GM18858 (cell line): ENCODE measurements at regions not wholly inside any gene's neighbourhood (a gene's known extent, or its start where the extent isn't known, plus 50 kb on each side); places are given as distances from the start of the nearest gene placed in this dataset.

ENCODE experiments used
- ATAC-seq: cut with Tn5 transposase; IDR thresholded peaks from one replicate; pipeline ENCODE4 v1.9.1; 2021; ENCODE audit not compliant: unreplicated experiment

DNA sequence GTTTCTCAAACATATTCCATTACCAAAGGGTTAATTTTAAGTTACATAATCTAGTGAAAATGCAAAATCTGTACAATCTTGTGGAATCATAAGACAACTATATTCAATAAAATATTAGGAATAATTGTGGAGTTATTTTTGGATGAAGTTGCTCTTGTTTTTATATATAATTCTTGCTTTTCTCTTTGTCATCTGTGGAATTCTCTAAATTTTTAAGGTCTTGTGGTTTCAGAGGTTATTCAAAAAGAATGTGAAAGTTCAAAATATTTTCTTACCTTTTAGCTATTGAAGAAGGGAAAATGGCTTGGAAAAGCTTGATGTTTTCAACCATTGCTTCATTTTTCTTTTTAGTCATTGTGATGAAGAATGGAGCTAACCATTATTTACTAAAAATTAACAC lies 552.1 kb downstream of the TFEC start:
- ATAC-seq: no peak

DNA sequence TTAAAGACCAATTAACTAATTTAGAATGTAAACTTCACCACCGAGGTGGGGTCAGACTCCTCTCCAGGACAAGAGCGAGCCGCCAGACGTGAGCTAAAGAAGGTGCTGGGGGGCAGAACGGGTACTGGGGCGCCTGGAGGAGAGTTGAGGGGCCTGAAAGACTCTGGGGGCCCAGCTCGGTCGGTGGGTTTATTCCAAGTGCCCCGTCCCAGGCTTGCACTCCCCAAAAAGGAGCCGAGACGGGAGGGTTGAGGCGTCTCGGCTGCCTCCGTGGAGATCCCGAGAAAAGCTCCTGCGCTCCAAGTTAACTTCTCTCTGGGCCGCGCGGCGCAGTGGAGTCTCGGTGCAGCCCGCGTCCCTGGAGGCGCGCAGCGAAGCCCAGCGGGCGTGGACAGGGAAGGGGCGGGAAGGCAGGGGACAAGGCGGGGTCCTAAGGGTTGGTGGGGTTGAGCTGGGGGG lies 553.3 kb downstream of the TFEC start:
- ATAC-seq: no peak

GRCh38 chr7:115476671-115477181 lies 553.8 kb downstream of the TFEC start:
- ATAC-seq: no peak

DNA sequence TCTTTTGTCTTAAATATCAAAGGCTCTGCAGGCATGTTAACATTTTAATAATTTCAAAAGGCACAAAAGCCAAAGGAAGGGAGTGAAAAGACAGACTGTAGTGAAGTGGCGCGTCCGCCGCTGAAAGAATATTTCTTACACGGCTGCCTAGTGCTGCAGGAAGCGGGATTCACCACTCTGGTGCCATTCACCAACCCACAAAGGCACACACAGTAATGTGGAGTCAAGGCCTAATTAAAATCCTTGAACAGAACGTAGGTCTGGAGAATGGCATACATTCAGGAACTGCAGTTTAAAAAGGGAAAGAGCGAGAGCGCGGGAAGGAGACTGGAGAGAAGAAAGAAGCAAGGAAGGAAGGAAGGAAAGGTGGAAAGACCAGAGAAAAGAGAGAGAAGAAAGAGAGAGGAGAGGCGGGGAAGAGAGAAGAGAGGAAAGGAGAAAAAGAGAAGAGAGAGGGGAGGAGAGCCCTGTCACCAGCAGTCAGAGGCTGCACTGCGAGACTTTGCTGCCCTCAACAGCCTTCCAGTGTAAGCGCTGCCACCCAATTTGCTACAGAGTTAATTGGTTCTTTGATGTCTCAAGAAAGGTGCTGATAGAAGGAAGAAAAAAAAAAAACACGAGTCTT lies 554.0 kb downstream of the MDFIC start:
- ATAC-seq: no peak

DNA sequence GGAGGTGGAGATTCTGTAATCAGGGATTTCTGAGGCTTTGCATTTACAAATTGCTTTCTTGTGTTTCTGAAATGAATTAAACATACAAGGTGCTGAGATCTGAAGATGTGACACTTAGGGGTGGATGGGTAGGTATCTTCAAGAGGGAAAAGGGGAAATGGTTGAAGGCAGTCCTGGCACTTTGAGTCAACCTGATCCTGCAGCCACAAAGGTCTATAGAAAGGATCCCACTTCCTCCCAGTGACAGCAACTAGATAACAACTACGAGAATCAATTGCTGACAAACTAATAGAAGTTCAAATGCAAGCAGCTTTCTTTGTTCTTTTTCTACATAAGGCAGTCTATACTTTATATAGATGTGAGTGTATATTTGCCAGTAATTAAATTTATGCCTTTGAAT lies 553.3 kb downstream of the MDFIC start:
- no peak for ATAC-seq

DNA sequence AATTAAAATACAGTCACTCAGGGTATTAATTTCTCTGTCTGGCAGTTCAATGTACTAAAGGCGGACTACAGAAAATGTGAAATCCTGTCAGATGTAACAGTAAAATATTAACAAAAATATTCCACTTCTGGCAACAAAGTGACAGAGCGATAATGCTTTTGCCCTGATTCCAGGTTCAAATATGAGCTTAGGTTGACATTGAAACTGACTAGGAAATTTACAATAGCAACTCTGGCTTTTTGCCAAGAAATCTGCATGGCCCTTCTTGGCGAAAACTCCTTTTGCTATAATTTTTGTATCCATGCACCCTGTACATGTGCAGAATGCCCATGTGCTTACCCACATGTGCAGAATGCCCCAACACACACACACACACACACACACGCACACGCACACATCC lies 552.2 kb downstream of the MDFIC start:
- no peak for ATAC-seq

GRCh38 chr7:115471891-115472290 lies 550.0 kb downstream of the MDFIC start:
- no peak for ATAC-seq

DNA sequence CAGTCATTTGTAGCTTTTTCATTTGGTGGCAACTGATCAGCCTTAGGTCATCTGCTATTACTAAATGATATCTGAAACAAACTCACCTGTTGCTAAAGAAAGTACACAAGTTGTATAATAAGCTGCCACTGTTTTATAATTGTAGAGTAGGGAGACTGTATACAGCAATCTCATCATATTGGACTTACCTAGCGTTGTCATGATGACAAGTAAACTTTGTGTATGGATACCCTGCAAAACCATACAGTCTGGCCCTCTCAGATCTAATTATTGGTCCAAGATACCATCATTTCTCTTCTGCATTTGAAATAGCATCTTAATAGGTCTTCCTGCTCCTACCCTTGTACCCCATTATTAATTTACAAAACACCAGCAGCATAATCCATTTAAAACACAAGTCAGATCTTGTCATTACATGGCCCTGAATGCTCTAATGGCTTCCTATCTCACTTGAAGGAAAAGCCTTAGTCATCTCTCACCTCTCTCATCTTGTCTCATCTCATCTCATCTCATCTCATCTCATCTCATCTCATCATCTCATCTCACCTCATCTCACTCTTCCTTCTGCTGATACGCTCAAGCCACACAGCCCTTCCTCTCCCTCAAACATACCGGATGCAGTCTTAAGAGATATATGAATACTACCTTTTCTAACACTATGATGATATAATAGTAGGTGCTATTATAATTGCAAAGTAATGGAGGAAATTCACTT lies 540.6 kb downstream of the MDFIC start:
- ATAC-seq: no peak

GRCh38 chr7:115449689-115450088 lies 527.8 kb downstream of the MDFIC start:
- no peak for ATAC-seq

DNA sequence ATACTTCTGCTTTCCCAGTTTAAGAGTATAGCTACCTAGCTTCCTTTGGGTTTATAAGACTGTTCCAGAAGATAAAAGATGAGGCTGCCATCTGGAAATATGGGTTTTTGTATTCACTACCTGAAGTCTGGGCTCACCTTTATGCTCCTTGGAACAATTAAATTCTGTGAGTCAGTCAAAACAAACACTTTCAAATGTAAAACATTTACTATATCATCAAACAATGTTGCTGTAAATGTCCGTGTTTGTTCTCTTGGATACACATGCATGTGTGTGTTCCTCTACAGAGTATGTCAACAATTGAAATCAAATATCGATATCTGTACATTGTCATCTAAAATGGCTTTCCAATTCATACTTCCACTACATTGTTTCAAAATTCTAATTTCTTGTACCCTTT lies 525.6 kb downstream of the MDFIC start:
- no peak for ATAC-seq

GRCh38 chr7:115441033-115441432 lies 519.1 kb downstream of the MDFIC start:
- no peak for ATAC-seq

DNA sequence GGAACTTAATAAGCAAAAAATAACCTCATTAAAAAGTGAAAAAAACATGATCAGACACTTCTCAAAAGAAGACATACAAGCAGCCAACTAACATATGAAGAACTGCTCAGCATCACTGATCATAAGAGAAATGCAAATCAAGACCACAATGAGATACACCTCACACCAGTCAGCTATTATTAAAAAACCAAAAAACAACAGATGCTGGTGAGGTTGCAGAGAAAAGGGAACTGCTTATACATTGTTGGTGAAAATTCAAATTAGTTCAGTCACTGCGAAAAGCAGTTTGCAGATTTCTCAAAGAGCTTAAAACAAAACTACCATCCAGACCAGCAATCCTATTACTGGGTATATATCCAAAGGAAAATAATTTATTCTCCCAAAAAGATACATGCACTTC lies 513.3 kb downstream of the MDFIC start:
- peak; percentile 98 for ATAC-seq

GRCh38 chr7:115429918-115430317 lies 508.0 kb downstream of the MDFIC start:
- ATAC-seq: no peak

DNA sequence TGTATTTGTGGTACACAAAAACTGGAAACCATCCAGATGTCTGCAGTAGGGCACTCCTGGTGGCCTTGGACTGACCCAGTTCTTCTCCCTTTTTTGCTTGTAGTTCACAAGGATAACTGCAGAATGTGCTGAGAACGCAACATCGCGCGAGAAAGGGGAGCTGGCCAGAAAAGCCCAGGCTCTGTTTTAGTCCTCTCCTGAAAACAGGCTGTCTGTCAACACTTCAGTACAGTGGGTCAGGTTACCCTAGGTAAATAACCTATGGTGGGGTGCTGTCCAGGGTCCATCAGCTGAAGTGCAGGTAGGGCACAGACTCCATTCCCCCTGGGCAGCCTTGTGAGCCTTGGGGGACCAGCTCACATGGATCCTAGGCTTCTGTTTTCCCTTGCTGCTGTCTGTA lies 495.8 kb downstream of the MDFIC start:
- no peak for ATAC-seq

- ATAC-seq: peak; percentile 93
Observed at GRCh38 chr7:115410972-115411686, 489.2 kb downstream of the MDFIC start.

DNA sequence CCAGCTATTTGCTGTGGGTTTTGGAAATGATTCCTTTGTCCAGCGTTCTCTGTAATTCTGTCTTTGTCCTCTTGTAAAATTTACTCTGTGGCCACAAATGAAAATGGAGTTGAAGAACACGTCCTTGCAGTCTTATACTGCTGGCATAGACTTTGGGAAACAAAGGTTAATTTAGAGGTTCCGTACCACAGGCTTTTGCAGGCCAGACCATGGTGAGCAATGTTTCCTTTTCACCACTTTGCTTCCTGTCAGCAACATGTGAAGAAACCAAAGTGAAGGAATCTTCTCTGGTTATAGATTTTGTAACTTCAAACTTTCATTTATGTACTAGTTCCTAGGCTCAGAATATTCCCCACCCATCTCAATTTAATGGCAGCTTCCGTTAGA lies 488.5 kb downstream of the MDFIC start:
- ATAC-seq: no peak

DNA sequence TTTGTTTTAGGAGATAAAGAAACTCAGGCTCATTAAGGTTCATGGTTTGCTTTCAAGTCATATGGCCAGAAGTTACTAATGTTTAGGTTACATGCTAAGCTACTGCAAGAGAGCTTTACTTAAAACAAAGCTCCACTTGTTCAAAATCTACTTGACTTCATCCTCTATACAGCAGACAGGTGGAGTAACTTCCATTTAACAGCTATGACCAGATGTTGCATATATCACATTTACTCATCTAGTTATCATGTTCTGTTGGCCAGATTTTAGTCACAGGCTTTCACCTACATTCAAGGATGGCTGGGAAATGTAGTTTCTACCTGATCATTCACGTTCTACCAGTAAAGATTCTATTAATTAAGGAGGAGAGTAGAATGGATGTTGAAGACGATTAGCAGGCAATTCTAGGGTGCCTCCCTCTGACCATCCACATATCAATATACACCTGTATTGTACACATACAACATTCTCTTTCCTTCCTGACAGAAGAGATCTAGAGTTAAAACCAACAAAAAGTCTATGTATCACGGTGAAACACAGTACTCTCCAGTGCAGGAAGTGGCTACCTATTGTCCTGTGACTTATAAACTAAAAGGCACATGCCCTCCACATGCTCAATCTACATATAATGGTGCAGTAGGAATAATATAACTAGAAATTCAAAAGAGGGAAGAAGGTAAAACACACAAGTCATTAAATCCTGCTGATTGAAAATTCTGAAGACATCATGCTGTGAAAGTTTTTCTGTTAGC lies 488.0 kb downstream of the MDFIC start:
- no peak for ATAC-seq

GRCh38 chr7:115406219-115406618 lies 484.3 kb downstream of the MDFIC start:
- no peak for ATAC-seq

GRCh38 chr7:115387137-115387536 lies 465.2 kb downstream of the MDFIC start:
- ATAC-seq: no peak

GRCh38 chr7:115379321-115379720 lies 457.4 kb downstream of the MDFIC start:
- no peak for ATAC-seq

DNA sequence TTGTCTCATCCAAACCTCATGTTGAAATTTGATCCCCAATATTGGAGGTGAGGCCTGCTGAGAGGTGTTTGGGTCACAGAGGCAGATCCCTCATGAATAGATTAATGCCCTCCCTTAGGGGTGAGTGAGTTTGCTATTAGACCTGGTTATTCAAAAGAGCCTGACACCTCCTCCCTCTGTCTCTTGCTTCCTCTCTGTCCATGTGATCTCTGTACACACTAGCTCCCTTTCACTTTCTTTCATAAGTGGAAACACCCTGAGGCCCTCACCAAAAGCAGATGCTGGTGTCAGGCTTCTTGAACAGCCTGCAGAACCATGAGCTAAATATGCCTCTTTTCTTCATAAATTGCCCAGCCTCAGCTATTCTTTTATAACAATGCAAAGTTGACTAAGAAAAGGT lies 447.1 kb downstream of the MDFIC start:
- ATAC-seq: peak; percentile 45
